ENCODE measurements at regions not wholly inside any gene's neighbourhood (a gene's known extent, or its start where the extent isn't known, plus 50 kb on each side); places are given as distances from the start of the nearest gene placed in this dataset.

DNA sequence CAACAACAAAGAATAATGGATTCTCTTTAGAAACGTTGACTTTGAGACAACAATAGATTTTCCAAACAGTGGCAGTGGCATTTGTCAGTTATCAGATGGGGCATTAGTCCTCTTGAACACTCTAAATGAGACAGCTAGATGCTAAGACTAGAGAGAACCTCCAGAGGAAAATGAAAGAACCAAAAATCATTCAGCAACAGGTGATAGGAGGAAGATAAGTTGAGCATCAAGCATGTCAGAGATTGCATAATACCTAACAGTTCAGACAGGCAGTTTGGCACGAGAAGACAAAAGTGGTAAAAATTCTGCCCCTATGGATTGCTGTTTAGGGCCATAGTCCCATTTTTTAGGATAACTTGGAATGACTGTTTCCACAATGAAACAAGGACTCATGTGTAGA is 67.9 kb upstream of the NOL4 start:
- Histone ChIP-seq H3K4me1 (ENCODE audit: control insufficient read depth in 1 of 2, insufficient read depth in 1 of 2, low read depth in 1 of 2, low read length in 1 of 2) (no peaks in the 10 kb centered on the region), H3K27me3 (no peaks in the 10 kb centered on the region), H3K36me3 (no peaks in the 10 kb centered on the region), H3K9me3 (no peaks in the 10 kb centered on the region), H3K4me3 (ENCODE audit: low read depth in 1 of 2, low read length in 1 of 2) (no peak overlapping the region), H3K27ac (no peak overlapping the region)
- TF ChIP-seq, protein P1, sequence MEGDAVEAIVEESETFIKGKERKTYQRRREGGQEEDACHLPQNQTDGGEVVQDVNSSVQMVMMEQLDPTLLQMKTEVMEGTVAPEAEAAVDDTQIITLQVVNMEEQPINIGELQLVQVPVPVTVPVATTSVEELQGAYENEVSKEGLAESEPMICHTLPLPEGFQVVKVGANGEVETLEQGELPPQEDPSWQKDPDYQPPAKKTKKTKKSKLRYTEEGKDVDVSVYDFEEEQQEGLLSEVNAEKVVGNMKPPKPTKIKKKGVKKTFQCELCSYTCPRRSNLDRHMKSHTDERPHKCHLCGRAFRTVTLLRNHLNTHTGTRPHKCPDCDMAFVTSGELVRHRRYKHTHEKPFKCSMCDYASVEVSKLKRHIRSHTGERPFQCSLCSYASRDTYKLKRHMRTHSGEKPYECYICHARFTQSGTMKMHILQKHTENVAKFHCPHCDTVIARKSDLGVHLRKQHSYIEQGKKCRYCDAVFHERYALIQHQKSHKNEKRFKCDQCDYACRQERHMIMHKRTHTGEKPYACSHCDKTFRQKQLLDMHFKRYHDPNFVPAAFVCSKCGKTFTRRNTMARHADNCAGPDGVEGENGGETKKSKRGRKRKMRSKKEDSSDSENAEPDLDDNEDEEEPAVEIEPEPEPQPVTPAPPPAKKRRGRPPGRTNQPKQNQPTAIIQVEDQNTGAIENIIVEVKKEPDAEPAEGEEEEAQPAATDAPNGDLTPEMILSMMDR (IDR thresholded peaks at IDR 0.05), result no peak

DNA sequence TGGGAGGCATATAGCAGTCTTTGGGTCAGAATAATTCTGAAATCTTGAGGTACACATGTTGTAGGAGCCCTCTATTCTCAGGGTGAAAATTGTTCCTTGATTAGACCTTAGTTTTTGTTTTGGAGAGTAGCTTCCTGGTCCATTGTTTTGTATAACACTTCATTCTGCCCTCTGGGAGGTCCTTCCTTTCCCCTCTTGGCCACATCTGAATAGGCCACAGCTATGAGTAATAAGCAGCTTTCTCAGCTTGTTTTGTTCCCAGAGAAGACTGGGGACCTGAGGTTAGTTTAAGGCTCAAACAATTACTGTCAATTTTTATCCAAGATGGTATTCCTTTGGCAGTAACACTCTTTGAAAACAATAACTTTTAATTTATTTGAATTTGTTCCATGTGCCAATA is 72.6 kb upstream of the NOL4 start:
- Histone ChIP-seq H3K36me3 (no peaks in the 10 kb centered on the region), H3K9me3 (no peaks in the 10 kb centered on the region), H3K27me3 (no peaks in the 10 kb centered on the region), H3K4me3 (ENCODE audit: low read depth in 1 of 2, low read length in 1 of 2) (no peak overlapping the region), H3K4me1 (ENCODE audit: control insufficient read depth in 1 of 2, insufficient read depth in 1 of 2, low read depth in 1 of 2, low read length in 1 of 2) (no peaks in the 10 kb centered on the region), H3K27ac (no peak overlapping the region)
- TF ChIP-seq, protein P1 (IDR thresholded peaks at IDR 0.05), result no peak

GRCh38 chr18:34299828-34300227 is 75.1 kb upstream of the NOL4 start:
- no peak overlapping the region for H3K27ac ChIP-seq
- H3K36me3 ChIP-seq, result no peaks in the 10 kb centered on the region
- H3K4me3 ChIP-seq (ENCODE audit: low read depth in 1 of 2, low read length in 1 of 2), result no peak overlapping the region
- no peaks in the 10 kb centered on the region for H3K27me3 ChIP-seq
- H3K4me1 ChIP-seq (ENCODE audit: control insufficient read depth in 1 of 2, insufficient read depth in 1 of 2, low read depth in 1 of 2, low read length in 1 of 2), result no peaks in the 10 kb centered on the region
- no peaks in the 10 kb centered on the region for H3K9me3 ChIP-seq
- TF ChIP-seq, protein P1 (IDR thresholded peaks at IDR 0.05), result no peak

DNA sequence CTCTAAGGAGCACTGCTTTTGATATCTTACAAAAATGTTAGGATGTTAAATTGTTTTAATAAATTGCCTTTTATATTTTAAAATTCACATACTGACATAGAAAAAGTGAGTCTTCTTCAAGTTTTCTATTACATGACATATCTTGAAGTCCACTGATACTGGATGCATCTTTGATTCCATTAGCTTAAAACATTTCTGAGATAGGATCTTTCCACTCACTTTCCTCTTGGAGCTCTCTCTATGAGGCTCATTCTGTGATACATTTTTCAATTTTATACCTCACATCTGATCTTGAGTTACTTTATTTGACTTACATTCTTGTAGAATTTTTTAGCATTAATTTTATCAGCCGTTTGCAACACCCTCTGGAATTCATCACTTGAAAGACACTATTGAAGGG is 86.8 kb upstream of the NOL4 start:
- Histone ChIP-seq H3K27ac (no peak overlapping the region), H3K36me3 (no peaks in the 10 kb centered on the region), H3K4me3 (ENCODE audit: low read depth in 1 of 2, low read length in 1 of 2) (no peak overlapping the region), H3K4me1 (ENCODE audit: control insufficient read depth in 1 of 2, insufficient read depth in 1 of 2, low read depth in 1 of 2, low read length in 1 of 2) (no peaks in the 10 kb centered on the region), H3K27me3 (no peaks in the 10 kb centered on the region), H3K9me3 (no peaks in the 10 kb centered on the region)
- TF ChIP-seq, protein P1 (IDR thresholded peaks at IDR 0.05), result no peak

DNA sequence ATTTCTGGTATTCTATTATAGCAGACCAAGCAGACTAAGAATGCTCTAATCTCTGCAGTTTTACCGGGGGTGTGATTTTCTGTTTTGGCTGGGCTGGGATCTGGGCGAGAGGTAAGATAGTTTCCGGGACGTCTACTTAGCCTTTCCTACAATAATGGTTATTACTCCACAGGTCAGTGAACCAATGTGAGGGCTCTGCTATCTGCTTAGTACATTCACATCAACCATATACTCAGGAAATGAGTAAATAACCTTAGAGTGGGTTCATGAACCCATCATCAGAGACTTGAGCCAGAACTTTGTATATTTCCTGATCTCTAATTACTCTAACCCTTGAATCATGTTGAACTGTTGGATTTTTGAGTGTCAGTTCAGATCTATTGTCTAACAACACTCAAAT is 90.1 kb upstream of the NOL4 start:
- H3K36me3 ChIP-seq, result no peaks in the 10 kb centered on the region
- H3K9me3 ChIP-seq, result no peaks in the 10 kb centered on the region

More for the DNA sequence above, 90.1 kb upstream of the NOL4 start:
- Histone ChIP-seq H3K4me1 (ENCODE audit: control insufficient read depth in 1 of 2, insufficient read depth in 1 of 2, low read depth in 1 of 2, low read length in 1 of 2) (no peaks in the 10 kb centered on the region), H3K27ac (no peak overlapping the region), H3K4me3 (ENCODE audit: low read depth in 1 of 2, low read length in 1 of 2) (no peak overlapping the region), H3K27me3 (no peaks in the 10 kb centered on the region)
- TF ChIP-seq, protein P1 (IDR thresholded peaks at IDR 0.05), result no peak

Measured in neutrophil (primary cell).